Stomach (tissue), 4 donors: ENCODE measurements at regions not wholly inside any gene's neighbourhood (a gene's known extent, or its start where the extent isn't known, plus 50 kb on each side); places are given as distances from the start of the nearest gene placed in this dataset.

ENCODE experiments used
- CTCF ChIP-seq, 7 experiments: fragments of 450-650 bp in 4 of 7; fragments of 200-600 bp in 3 of 7; sonication (generic) in 3 of 7; IDR thresholded peaks; one replicate each; pipeline ENCODE4 v1.5.1; 2016 to 2019; ENCODE audit warnings: antibody characterized with exemption in 7 of 7, control low read depth in 2 of 7, mild to moderate bottlenecking in 1 of 7
- POLR2A ChIP-seq, 4 donors: fragments of 450-650 bp; IDR thresholded peaks; one replicate each; pipeline ENCODE4 v1.6.1; 2016; ENCODE audit warnings: antibody characterized with exemption in 4 of 4, control low read depth in 2 of 4, mild to moderate bottlenecking in 1 of 4, moderate library complexity in 1 of 4

- TF ChIP-seq CTCF (IDR thresholded peaks at IDR 0.05) (no peak), POLR2A (IDR thresholded peaks at IDR 0.05) (no peak)
Measured at GRCh38 chr6:126787635-126788034, 330.8 kb upstream of the RSPO3 start.
